Heart right ventricle (tissue), 16 donors: ENCODE measurements at regions not wholly inside any gene's neighbourhood (a gene's known extent, or its start where the extent isn't known, plus 50 kb on each side); places are given as distances from the start of the nearest gene placed in this dataset.

Experiments
- ATAC-seq, 8 donors: fragments of 200-7000 bp; cut with Tn5 transposase; one replicate each; pipeline ENCODE4 v1.9.1; 2020; ENCODE audit warnings: mild to moderate bottlenecking in 8 of 8, moderate library complexity in 8 of 8, moderate number of reproducible peaks in 1 of 8
- DNase-seq, 2 donors: peaks; one replicate each; pipeline ENCODE4 v3.0.0-alpha.2; 2020
- H3K27ac ChIP-seq, 10 donors: fragments of 200-600 bp; sonication (generic) in 2 of 10; one replicate each; pipeline versions ENCODE4 v1.5.0 to v1.8.0; 2020 to 2022; ENCODE audit warnings: mild to moderate bottlenecking in 3 of 10
- H3K27me3 ChIP-seq, 7 donors: fragments of 200-600 bp; one replicate each; pipeline ENCODE4 v1.8.0; 2021 to 2022; ENCODE audit warnings: mild to moderate bottlenecking in 2 of 7
- H3K36me3 ChIP-seq, 9 donors: fragments of 200-600 bp; sonication (generic) in 1 of 9; one replicate each; pipeline versions ENCODE4 v1.5.0 to v1.8.0; 2020 to 2022; ENCODE audit warnings: mild to moderate bottlenecking in 2 of 9
- H3K4me1 ChIP-seq, 9 donors: fragments of 200-600 bp; sonication (generic) in 1 of 9; one replicate each; pipeline versions ENCODE4 v1.5.0 to v1.8.0; 2020 to 2022; ENCODE audit warnings: mild to moderate bottlenecking in 4 of 9
- H3K4me3 ChIP-seq, 10 donors: fragments of 200-600 bp; sonication (generic) in 2 of 10; one replicate each; pipeline versions ENCODE4 v1.5.0 to v1.8.0; 2020 to 2022; ENCODE audit warnings: mild to moderate bottlenecking in 7 of 10, moderate library complexity in 2 of 10
- H3K9me3 ChIP-seq, 11 donors: fragments of 200-600 bp in 10 of 11; sonication (generic) in 2 of 11; one replicate each; pipeline versions ENCODE4 v1.5.0 to v1.8.0; 2013 to 2022; ENCODE audit warnings: mild to moderate bottlenecking in 2 of 11, control low read depth in 1 of 11, moderate library complexity in 1 of 11
- CTCF ChIP-seq, 9 donors: fragments of 200-600 bp; sonication (generic) in 2 of 9; IDR thresholded peaks; one replicate each; pipeline versions ENCODE4 v1.5.0 to v1.8.0; 2021 to 2022; ENCODE audit warnings: antibody characterized with exemption in 9 of 9, mild to moderate bottlenecking in 5 of 9, moderate library complexity in 1 of 9
- WGBS, 2 donors: extraction: QIAGEN DNeasy Blood & Tissue Kit; methylation state at CpG; one replicate each; pipeline ENCODE4 v1.1.7; 2013; ENCODE audit warnings: inconsistent platforms in 1 of 2; 5-methylcytosine and 5-hydroxymethylcytosine counted together
- intact Hi-C, 10 donors: fragments of 100-400 bp; cut with DNase I; formaldehyde crosslinking; loops; one replicate each; pipeline versions ENCODE4 v1.11.1 to v1.14.2; 2022
- donor health status: Arrhythmogenic right ventricular cardiomyopathy.
- donor health status: ischemic (EF 13 %, LVEDD 7.1; RV severe dilation, severe dysfunction).
- donor health status: healthy with polysubstance abuse.
- donor health status: DM: no; HTN: yes; CAD: no.
- donor health status: DM: no; HTN: no; CAD: no.
- donor health status: ischemic (EF 25% LVEDD 6.9; RV normal size, moderate dysfunction).
- donor health status: ischemic (EF 25% LVEDD 5.7; RV mildly dilated, moderate dysfunction).
- donor health status: healthy.
- donor health status: DM: yes; HTN: yes; CAD: no.
- donor health status: Ischemic cardiomyopathy.
- donor health status: ischemic (EF 35%, LVEDD 5.7; RV mildly dilated, moderate dysfunction).
- donor health status: nonischemic (EF 11% LVEDD 7.7; RV severe dilation, severe dysfunction).
- donor health status: DM: yes; HTN: yes; CAD: no.
- donor health status: PGD.
- donor health status: ischemic (EF 29% LVEDD 5.4; RV normal size, mild dysfunction).
- donor health status: nonischemic (EF 23%, LVEDD 6.1; RV moderate dilation, normal function).

DNA sequence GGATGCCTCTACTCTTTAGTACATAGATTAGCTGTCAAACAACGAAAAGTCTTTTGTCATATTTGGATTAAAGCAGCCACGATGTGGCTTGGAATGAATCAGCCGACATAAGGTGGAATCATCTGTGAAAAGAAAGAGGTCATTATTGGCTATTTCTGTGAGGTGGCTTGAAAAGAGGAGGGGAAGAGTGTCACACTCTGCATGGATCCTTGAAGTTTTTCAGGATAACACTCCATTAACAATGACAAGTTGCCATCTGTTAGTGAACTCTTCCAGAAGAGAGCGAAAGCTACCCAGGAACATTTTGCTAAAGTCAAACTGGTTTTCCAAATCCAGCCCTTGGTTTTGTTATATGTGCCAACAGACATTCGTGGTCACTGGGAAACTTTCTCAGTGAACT lies 1604.8 kb downstream of the OLFM4 start:
- no peaks in the 10 kb centered on the region for H3K4me1 ChIP-seq
- 58 to 70% methylated on average over 5 of the region's 5 CpGs for WGBS, 2 donors

GRCh38 chr13:54636231-54636630 lies 1607.6 kb downstream of the OLFM4 start:
- intact Hi-C loops: no loop called here
- Histone ChIP-seq H3K27me3 (no peaks in the 10 kb centered on the region), H3K4me3 (no peak overlapping the region), H3K4me1 (no peaks in the 10 kb centered on the region), H3K9me3 (no peaks in the 10 kb centered on the region), H3K36me3 (no peaks in the 10 kb centered on the region), H3K27ac (no peak overlapping the region)
- no peak for DNase-seq
- TF ChIP-seq CTCF (IDR thresholded peaks at IDR 0.05): no peak
- 88% methylated on average over 2 of the region's 2 CpGs for WGBS, 2 donors
- no peak for ATAC-seq

More for the DNA sequence above, 1604.8 kb downstream of the OLFM4 start:
- ATAC-seq (no peak), DNase-seq (no peak)
- intact Hi-C loops: no loop called here
- Histone ChIP-seq H3K9me3 (no peaks in the 10 kb centered on the region), H3K27ac (no peak overlapping the region), H3K36me3 (no peaks in the 10 kb centered on the region), H3K27me3 (no peaks in the 10 kb centered on the region), H3K4me3 (no peak overlapping the region)
- TF ChIP-seq CTCF (IDR thresholded peaks at IDR 0.05): no peak

- Histone ChIP-seq H3K36me3 (no peaks in the 10 kb centered on the region), H3K4me1 (no peaks in the 10 kb centered on the region), H3K27me3 (no peaks in the 10 kb centered on the region), H3K27ac (no peak overlapping the region), H3K9me3 (peaks cover 0 to 3% (median 0%) of the 10 kb centered on the region in 11 donors), H3K4me3 (no peak overlapping the region)
- TF ChIP-seq CTCF (IDR thresholded peaks at IDR 0.05): no peak
- 12 to 13% methylated on average over 1 of the region's 1 CpG for WGBS, 2 donors
- ATAC-seq: peak in 1 of 8 donors; percentile 62
- no peak for DNase-seq
- intact Hi-C loops: no loop called here
These were observed 1608.8 kb downstream of the OLFM4 start for GRCh38 chr13:54637366-54637765.

- Histone ChIP-seq H3K4me3 (no peak overlapping the region), H3K9me3 (peaks cover 0 to 5% (median 0%) of the 10 kb centered on the region in 11 donors), H3K27me3 (no peaks in the 10 kb centered on the region), H3K36me3 (no peaks in the 10 kb centered on the region), H3K27ac (no peak overlapping the region), H3K4me1 (no peaks in the 10 kb centered on the region)
- TF ChIP-seq CTCF (IDR thresholded peaks at IDR 0.05): no peak
- no peak for DNase-seq
- intact Hi-C loops: no loop called here
- no peak for ATAC-seq
These were observed 1612.1 kb downstream of the OLFM4 start for GRCh38 chr13:54640719-54641118.

GRCh38 chr13:54643863-54644262 lies 1615.2 kb downstream of the OLFM4 start:
- intact Hi-C loops: no loop called here
- DNase-seq (no peak), ATAC-seq (no peak)
- no peak for TF ChIP-seq CTCF (IDR thresholded peaks at IDR 0.05)
- Histone ChIP-seq H3K36me3 (no peaks in the 10 kb centered on the region), H3K4me1 (no peaks in the 10 kb centered on the region), H3K27me3 (no peaks in the 10 kb centered on the region), H3K9me3 (peaks cover 0 to 5% (median 0%) of the 10 kb centered on the region in 11 donors), H3K4me3 (no peak overlapping the region), H3K27ac (no peak overlapping the region)
